ENCODE measurements at regions not wholly inside any gene's neighbourhood (a gene's known extent, or its start where the extent isn't known, plus 50 kb on each side); places are given as distances from the start of the nearest gene placed in this dataset.

DNA sequence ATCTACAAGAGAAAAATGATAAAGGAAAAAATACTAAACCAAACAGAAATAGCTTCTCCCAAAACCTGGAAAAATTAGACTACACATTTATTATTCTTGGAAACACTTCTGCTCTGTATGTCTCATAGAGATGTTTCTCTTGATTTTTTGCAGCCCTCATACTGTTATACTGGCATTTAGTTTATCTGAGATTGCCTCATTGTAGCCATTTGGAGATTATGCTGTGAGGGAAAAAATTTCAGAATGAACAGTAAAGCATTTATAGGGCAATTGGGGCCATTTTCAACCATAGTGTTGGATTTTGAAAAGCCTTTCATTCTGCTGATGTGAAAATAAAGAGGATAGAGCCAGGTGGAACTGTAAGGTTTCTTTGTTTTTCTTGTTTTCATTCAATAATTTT lies 441.8 kb upstream of the RIOK2 start:
- Mint-ChIP-seq H3K36me3 (no peaks in the 10 kb centered on the region), H3K9me3 (peaks cover 0 to 7% (median 3%) of the 10 kb centered on the region in 7 donors), H3K4me1 (no peaks in the 10 kb centered on the region), H3K27me3 (ENCODE audit: low read depth in 3 of 3) (no peaks in the 10 kb centered on the region), H3K4me3 (no peak overlapping the region), H3K27ac (no peak overlapping the region)
- Histone ChIP-seq H3K4me1 (ENCODE audit: control insufficient read depth in 1 of 2, insufficient read depth in 2 of 2, low read length in 2 of 2) (no peaks in the 10 kb centered on the region), H4K20me1 (ENCODE audit: insufficient read depth, low read length) (no peaks in the 10 kb centered on the region), H3K36me3 (replicated peaks in 1 of 2; ENCODE audit: control insufficient read depth in 1 of 2, insufficient read depth in 2 of 2, low read length in 2 of 2) (no peaks in the 10 kb centered on the region), H3K4me3 (replicated peaks in 1 of 3; ENCODE audit: low read depth in 2 of 3, low read length in 3 of 3) (no peak overlapping the region), H3K9me3 (replicated peaks in 1 of 2; ENCODE audit: control insufficient read depth in 1 of 2, insufficient read depth in 1 of 2, low read length in 2 of 2) (peaks cover 0 to 3% of the 10 kb centered on the region in 2 donors), H3K27ac (ENCODE audit: low read depth in 1 of 2, low read length in 2 of 2) (no peak overlapping the region), H3K79me2 (ENCODE audit: insufficient read depth, low read length) (no peaks in the 10 kb centered on the region), H2AFZ (ENCODE audit: insufficient read depth, low read depth, low read length, poor library complexity, severe bottlenecking) (no peak overlapping the region), H3K9ac (ENCODE audit: insufficient read depth, low read length, poor library complexity, severe bottlenecking) (no peak overlapping the region), H3K4me2 (replicated peaks; ENCODE audit: extremely low read depth, low read length, poor library complexity, severe bottlenecking) (no peak overlapping the region), H3K27me3 (ENCODE audit: control insufficient read depth in 2 of 2, insufficient read depth in 2 of 2, low read length in 2 of 2) (no peaks in the 10 kb centered on the region)
- TF ChIP-seq, protein P1, sequence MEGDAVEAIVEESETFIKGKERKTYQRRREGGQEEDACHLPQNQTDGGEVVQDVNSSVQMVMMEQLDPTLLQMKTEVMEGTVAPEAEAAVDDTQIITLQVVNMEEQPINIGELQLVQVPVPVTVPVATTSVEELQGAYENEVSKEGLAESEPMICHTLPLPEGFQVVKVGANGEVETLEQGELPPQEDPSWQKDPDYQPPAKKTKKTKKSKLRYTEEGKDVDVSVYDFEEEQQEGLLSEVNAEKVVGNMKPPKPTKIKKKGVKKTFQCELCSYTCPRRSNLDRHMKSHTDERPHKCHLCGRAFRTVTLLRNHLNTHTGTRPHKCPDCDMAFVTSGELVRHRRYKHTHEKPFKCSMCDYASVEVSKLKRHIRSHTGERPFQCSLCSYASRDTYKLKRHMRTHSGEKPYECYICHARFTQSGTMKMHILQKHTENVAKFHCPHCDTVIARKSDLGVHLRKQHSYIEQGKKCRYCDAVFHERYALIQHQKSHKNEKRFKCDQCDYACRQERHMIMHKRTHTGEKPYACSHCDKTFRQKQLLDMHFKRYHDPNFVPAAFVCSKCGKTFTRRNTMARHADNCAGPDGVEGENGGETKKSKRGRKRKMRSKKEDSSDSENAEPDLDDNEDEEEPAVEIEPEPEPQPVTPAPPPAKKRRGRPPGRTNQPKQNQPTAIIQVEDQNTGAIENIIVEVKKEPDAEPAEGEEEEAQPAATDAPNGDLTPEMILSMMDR (IDR thresholded peaks at IDR 0.05): no peak
- no peak for DNase-seq
- intact Hi-C loops (cut with micrococcal nuclease): no loop called here

DNA sequence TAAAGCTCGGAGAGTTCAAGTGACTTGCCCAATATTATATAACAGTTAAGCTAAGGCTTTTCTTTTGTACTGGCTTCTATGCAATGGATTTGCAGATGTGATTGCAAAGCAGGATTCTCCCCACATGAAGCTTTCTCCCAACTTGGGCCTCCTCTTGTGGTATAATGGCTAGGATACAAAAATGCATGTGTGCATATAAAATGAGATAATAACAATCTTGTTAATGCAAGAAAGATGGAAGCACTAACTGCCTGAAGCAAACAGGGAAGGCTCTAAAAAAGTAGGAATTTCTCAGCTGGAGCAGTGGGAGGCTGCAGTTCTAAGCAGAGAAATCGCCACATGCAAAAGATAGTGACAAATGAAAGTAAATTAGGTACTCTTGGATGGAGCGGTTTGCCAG lies 444.2 kb upstream of the RIOK2 start:
- Histone ChIP-seq H3K4me3 (replicated peaks in 1 of 3; ENCODE audit: low read depth in 2 of 3, low read length in 3 of 3) (no peak overlapping the region), H4K20me1 (ENCODE audit: insufficient read depth, low read length) (no peaks in the 10 kb centered on the region), H3K4me1 (ENCODE audit: control insufficient read depth in 1 of 2, insufficient read depth in 2 of 2, low read length in 2 of 2) (no peaks in the 10 kb centered on the region), H3K9ac (ENCODE audit: insufficient read depth, low read length, poor library complexity, severe bottlenecking) (no peak overlapping the region), H3K4me2 (replicated peaks; ENCODE audit: extremely low read depth, low read length, poor library complexity, severe bottlenecking) (no peak overlapping the region), H3K27ac (ENCODE audit: low read depth in 1 of 2, low read length in 2 of 2) (no peak overlapping the region), H2AFZ (ENCODE audit: insufficient read depth, low read depth, low read length, poor library complexity, severe bottlenecking) (no peak overlapping the region), H3K79me2 (ENCODE audit: insufficient read depth, low read length) (no peaks in the 10 kb centered on the region), H3K36me3 (replicated peaks in 1 of 2; ENCODE audit: control insufficient read depth in 1 of 2, insufficient read depth in 2 of 2, low read length in 2 of 2) (no peaks in the 10 kb centered on the region), H3K27me3 (ENCODE audit: control insufficient read depth in 2 of 2, insufficient read depth in 2 of 2, low read length in 2 of 2) (no peaks in the 10 kb centered on the region), H3K9me3 (replicated peaks in 1 of 2; ENCODE audit: control insufficient read depth in 1 of 2, insufficient read depth in 1 of 2, low read length in 2 of 2) (peaks cover 0 to 3% of the 10 kb centered on the region in 2 donors)
- Mint-ChIP-seq H3K36me3 (no peaks in the 10 kb centered on the region), H3K27me3 (ENCODE audit: low read depth in 3 of 3) (no peaks in the 10 kb centered on the region), H3K27ac (no peak overlapping the region), H3K4me3 (no peak overlapping the region), H3K4me1 (no peaks in the 10 kb centered on the region), H3K9me3 (peaks cover 0 to 7% (median 3%) of the 10 kb centered on the region in 7 donors)
- WGBS (ENCODE audit: insufficient coverage): 90% methylated on average over 2 of the region's 3 CpGs
- TF ChIP-seq, protein P1 (IDR thresholded peaks at IDR 0.05): no peak
- DNase-seq: no peak
- intact Hi-C loops (cut with micrococcal nuclease): no loop called here
